ENCODE measurements at regions not wholly inside any gene's neighbourhood (a gene's known extent, or its start where the extent isn't known, plus 50 kb on each side); places are given as distances from the start of the nearest gene placed in this dataset.
"Not testable (repeated sequence)": the region's sequence is repeated elsewhere in the genome, so short reads cannot be mapped to it uniquely, and the experiment has no call there.

- H3K27ac Mint-ChIP-seq; H3K36me3 Mint-ChIP-seq; H3K9ac ChIP-seq (ENCODE audit: insufficient read depth, low read length, poor library complexity, severe bottlenecking); H3K27me3 Mint-ChIP-seq (ENCODE audit: low read depth in 3 of 3); H3K36me3 ChIP-seq (replicated peaks in 1 of 2; ENCODE audit: control insufficient read depth in 1 of 2, insufficient read depth in 2 of 2, low read length in 2 of 2); H4K20me1 ChIP-seq (ENCODE audit: insufficient read depth, low read length); H2AFZ ChIP-seq (ENCODE audit: insufficient read depth, low read depth, low read length, poor library complexity, severe bottlenecking); H3K9me3 ChIP-seq (replicated peaks in 1 of 2; ENCODE audit: control insufficient read depth in 1 of 2, insufficient read depth in 1 of 2, low read length in 2 of 2); H3K4me1 ChIP-seq (ENCODE audit: control insufficient read depth in 1 of 2, insufficient read depth in 2 of 2, low read length in 2 of 2); H3K4me2 ChIP-seq (replicated peaks; ENCODE audit: extremely low read depth, low read length, poor library complexity, severe bottlenecking); H3K4me1 Mint-ChIP-seq; H3K27ac ChIP-seq (ENCODE audit: low read depth in 1 of 2, low read length in 2 of 2); intact Hi-C loops (cut with micrococcal nuclease); H3K4me3 ChIP-seq (replicated peaks in 1 of 3; ENCODE audit: low read depth in 2 of 3, low read length in 3 of 3); H3K9me3 Mint-ChIP-seq; H3K4me3 Mint-ChIP-seq; DNase-seq; H3K27me3 ChIP-seq (ENCODE audit: control insufficient read depth in 2 of 2, insufficient read depth in 2 of 2, low read length in 2 of 2); H3K79me2 ChIP-seq (ENCODE audit: insufficient read depth, low read length): not testable (repeated sequence)
- WGBS (ENCODE audit: insufficient coverage), result no CpG with 5 or more reads among the region's 3 CpGs
Measured at GRCh38 chr9:66795723-66796503, 104.6 kb upstream of the ZNF658 start.

- H3K4me1 Mint-ChIP-seq; H3K36me3 Mint-ChIP-seq; H3K9me3 ChIP-seq (replicated peaks in 1 of 2; ENCODE audit: control insufficient read depth in 1 of 2, insufficient read depth in 1 of 2, low read length in 2 of 2); H3K4me3 Mint-ChIP-seq; H3K27me3 ChIP-seq (ENCODE audit: control insufficient read depth in 2 of 2, insufficient read depth in 2 of 2, low read length in 2 of 2); H3K4me3 ChIP-seq (replicated peaks in 1 of 3; ENCODE audit: low read depth in 2 of 3, low read length in 3 of 3); intact Hi-C loops (cut with micrococcal nuclease); DNase-seq; H3K9me3 Mint-ChIP-seq; H3K4me2 ChIP-seq (replicated peaks; ENCODE audit: extremely low read depth, low read length, poor library complexity, severe bottlenecking); H4K20me1 ChIP-seq (ENCODE audit: insufficient read depth, low read length); H3K27me3 Mint-ChIP-seq (ENCODE audit: low read depth in 3 of 3); H3K79me2 ChIP-seq (ENCODE audit: insufficient read depth, low read length); H2AFZ ChIP-seq (ENCODE audit: insufficient read depth, low read depth, low read length, poor library complexity, severe bottlenecking); H3K4me1 ChIP-seq (ENCODE audit: control insufficient read depth in 1 of 2, insufficient read depth in 2 of 2, low read length in 2 of 2); H3K9ac ChIP-seq (ENCODE audit: insufficient read depth, low read length, poor library complexity, severe bottlenecking); H3K36me3 ChIP-seq (replicated peaks in 1 of 2; ENCODE audit: control insufficient read depth in 1 of 2, insufficient read depth in 2 of 2, low read length in 2 of 2); H3K27ac ChIP-seq (ENCODE audit: low read depth in 1 of 2, low read length in 2 of 2): not testable (repeated sequence)
- no CpG with 5 or more reads among the region's 8 CpGs for WGBS (ENCODE audit: insufficient coverage)
- peak overlapping the region in 2 of 7 donors; percentile 3 to 46 for H3K27ac Mint-ChIP-seq
Measured at GRCh38 chr9:66797905-66798616, 102.5 kb upstream of the ZNF658 start.

- H3K79me2 ChIP-seq (ENCODE audit: insufficient read depth, low read length); H3K4me2 ChIP-seq (replicated peaks; ENCODE audit: extremely low read depth, low read length, poor library complexity, severe bottlenecking); H2AFZ ChIP-seq (ENCODE audit: insufficient read depth, low read depth, low read length, poor library complexity, severe bottlenecking); H3K4me3 ChIP-seq (replicated peaks in 1 of 3; ENCODE audit: low read depth in 2 of 3, low read length in 3 of 3); H3K27me3 Mint-ChIP-seq (ENCODE audit: low read depth in 3 of 3); H4K20me1 ChIP-seq (ENCODE audit: insufficient read depth, low read length); H3K36me3 Mint-ChIP-seq; H3K36me3 ChIP-seq (replicated peaks in 1 of 2; ENCODE audit: control insufficient read depth in 1 of 2, insufficient read depth in 2 of 2, low read length in 2 of 2); intact Hi-C loops (cut with micrococcal nuclease); DNase-seq; H3K4me1 ChIP-seq (ENCODE audit: control insufficient read depth in 1 of 2, insufficient read depth in 2 of 2, low read length in 2 of 2); H3K9me3 Mint-ChIP-seq; H3K9ac ChIP-seq (ENCODE audit: insufficient read depth, low read length, poor library complexity, severe bottlenecking); H3K4me1 Mint-ChIP-seq; H3K27me3 ChIP-seq (ENCODE audit: control insufficient read depth in 2 of 2, insufficient read depth in 2 of 2, low read length in 2 of 2); H3K27ac ChIP-seq (ENCODE audit: low read depth in 1 of 2, low read length in 2 of 2); H3K4me3 Mint-ChIP-seq; H3K9me3 ChIP-seq (replicated peaks in 1 of 2; ENCODE audit: control insufficient read depth in 1 of 2, insufficient read depth in 1 of 2, low read length in 2 of 2); H3K27ac Mint-ChIP-seq: not testable (repeated sequence)
- no CpG with 5 or more reads among the region's 1 CpG for WGBS (ENCODE audit: insufficient coverage)
Measured at GRCh38 chr9:66803619-66804018, 96.9 kb upstream of the ZNF658 start.

GRCh38 chr9:66810247-66810646 is 90.3 kb upstream of the ZNF658 start:
- H3K9me3 Mint-ChIP-seq; H3K27ac ChIP-seq (ENCODE audit: low read depth in 1 of 2, low read length in 2 of 2); H2AFZ ChIP-seq (ENCODE audit: insufficient read depth, low read depth, low read length, poor library complexity, severe bottlenecking); H3K9me3 ChIP-seq (replicated peaks in 1 of 2; ENCODE audit: control insufficient read depth in 1 of 2, insufficient read depth in 1 of 2, low read length in 2 of 2); H4K20me1 ChIP-seq (ENCODE audit: insufficient read depth, low read length); H3K27me3 Mint-ChIP-seq (ENCODE audit: low read depth in 3 of 3); H3K4me2 ChIP-seq (replicated peaks; ENCODE audit: extremely low read depth, low read length, poor library complexity, severe bottlenecking); H3K36me3 ChIP-seq (replicated peaks in 1 of 2; ENCODE audit: control insufficient read depth in 1 of 2, insufficient read depth in 2 of 2, low read length in 2 of 2); H3K4me1 Mint-ChIP-seq; H3K27me3 ChIP-seq (ENCODE audit: control insufficient read depth in 2 of 2, insufficient read depth in 2 of 2, low read length in 2 of 2); H3K9ac ChIP-seq (ENCODE audit: insufficient read depth, low read length, poor library complexity, severe bottlenecking); H3K27ac Mint-ChIP-seq; intact Hi-C loops (cut with micrococcal nuclease); DNase-seq; H3K4me3 ChIP-seq (replicated peaks in 1 of 3; ENCODE audit: low read depth in 2 of 3, low read length in 3 of 3); H3K36me3 Mint-ChIP-seq; H3K79me2 ChIP-seq (ENCODE audit: insufficient read depth, low read length); H3K4me1 ChIP-seq (ENCODE audit: control insufficient read depth in 1 of 2, insufficient read depth in 2 of 2, low read length in 2 of 2); H3K4me3 Mint-ChIP-seq: not testable (repeated sequence)
